ENCODE measurements at regions not wholly inside any gene's neighbourhood (a gene's known extent, or its start where the extent isn't known, plus 50 kb on each side); places are given as distances from the start of the nearest gene placed in this dataset.
"Not testable (repeated sequence)": the region's sequence is repeated elsewhere in the genome, so short reads cannot be mapped to it uniquely, and the experiment has no call there.

DNA sequence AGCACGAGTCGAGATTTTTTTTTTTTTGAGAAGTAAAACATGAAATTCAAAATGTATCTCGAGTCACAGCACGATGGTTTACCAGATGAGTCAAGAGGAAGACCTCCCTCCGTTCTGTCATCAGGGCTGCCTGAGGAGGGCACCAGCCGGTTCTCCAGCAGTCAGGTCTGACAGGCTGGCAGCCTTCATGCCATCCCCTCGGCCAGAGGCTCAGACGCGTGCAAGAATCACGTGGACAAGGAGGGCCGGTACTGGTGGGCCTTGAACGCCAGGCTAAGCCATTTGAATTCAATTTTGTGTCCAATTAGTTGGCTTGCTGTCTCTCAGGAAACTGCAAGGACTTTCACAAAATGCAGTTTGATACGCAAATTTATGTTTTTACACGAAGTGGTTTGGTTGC lies 1412.2 kb downstream of the BRD1 start:
- no peak for DNase-seq
- TF ChIP-seq, protein P1, sequence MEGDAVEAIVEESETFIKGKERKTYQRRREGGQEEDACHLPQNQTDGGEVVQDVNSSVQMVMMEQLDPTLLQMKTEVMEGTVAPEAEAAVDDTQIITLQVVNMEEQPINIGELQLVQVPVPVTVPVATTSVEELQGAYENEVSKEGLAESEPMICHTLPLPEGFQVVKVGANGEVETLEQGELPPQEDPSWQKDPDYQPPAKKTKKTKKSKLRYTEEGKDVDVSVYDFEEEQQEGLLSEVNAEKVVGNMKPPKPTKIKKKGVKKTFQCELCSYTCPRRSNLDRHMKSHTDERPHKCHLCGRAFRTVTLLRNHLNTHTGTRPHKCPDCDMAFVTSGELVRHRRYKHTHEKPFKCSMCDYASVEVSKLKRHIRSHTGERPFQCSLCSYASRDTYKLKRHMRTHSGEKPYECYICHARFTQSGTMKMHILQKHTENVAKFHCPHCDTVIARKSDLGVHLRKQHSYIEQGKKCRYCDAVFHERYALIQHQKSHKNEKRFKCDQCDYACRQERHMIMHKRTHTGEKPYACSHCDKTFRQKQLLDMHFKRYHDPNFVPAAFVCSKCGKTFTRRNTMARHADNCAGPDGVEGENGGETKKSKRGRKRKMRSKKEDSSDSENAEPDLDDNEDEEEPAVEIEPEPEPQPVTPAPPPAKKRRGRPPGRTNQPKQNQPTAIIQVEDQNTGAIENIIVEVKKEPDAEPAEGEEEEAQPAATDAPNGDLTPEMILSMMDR (IDR thresholded peaks at IDR 0.05), result no peak
- Mint-ChIP-seq H3K9me3 (peaks cover 74% of the 10 kb centered on the region), H3K4me3 (no peak overlapping the region), H3K27me3 (ENCODE audit: insufficient read depth) (peaks cover 3% of the 10 kb centered on the region; the same call in 1 of the 2 replicates), H3K36me3 (ENCODE audit: low read depth) (peaks cover 5% of the 10 kb centered on the region; the same call in 1 of the 2 replicates), H3K27ac (no peak overlapping the region), H3K4me1 (ENCODE audit: low read depth) (no peaks in the 10 kb centered on the region)

DNA sequence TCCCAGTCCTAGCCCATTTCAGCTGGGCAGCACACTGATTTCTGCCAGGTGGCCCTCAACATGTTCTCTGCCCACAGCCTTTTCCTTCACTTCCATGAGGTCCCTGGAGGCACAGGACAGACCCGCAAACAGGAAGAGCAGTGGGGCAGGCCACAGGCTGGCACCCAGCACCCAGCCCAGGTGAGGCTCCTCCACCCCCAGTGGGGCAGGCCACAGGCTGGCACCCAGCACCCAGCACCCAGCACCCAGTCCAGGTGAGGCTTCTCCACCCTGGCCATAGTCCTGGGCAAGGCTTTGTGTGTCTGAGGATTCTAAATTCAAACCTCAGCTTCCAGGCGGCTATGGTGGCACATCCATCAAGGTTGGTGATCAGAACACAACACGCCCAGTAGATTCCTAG lies 1413.0 kb downstream of the BRD1 start:
- peaks cover 66% of the 10 kb centered on the region for H3K9me3 Mint-ChIP-seq
- no peak overlapping the region for H3K27ac Mint-ChIP-seq
- DNase-seq, result no peak
- H3K27me3 Mint-ChIP-seq (ENCODE audit: insufficient read depth), result peaks cover 3% of the 10 kb centered on the region; the same call in 1 of the 2 replicates
- TF ChIP-seq, protein P1 (IDR thresholded peaks at IDR 0.05), result no peak
- H3K4me1 Mint-ChIP-seq (ENCODE audit: low read depth), result no peaks in the 10 kb centered on the region
- peaks cover 5% of the 10 kb centered on the region; the same call in 1 of the 2 replicates for H3K36me3 Mint-ChIP-seq (ENCODE audit: low read depth)
- no peak overlapping the region for H3K4me3 Mint-ChIP-seq

GRCh38 chr22:48412931-48413330 lies 1414.7 kb downstream of the BRD1 start:
- not testable (repeated sequence) for DNase-seq

GRCh38 chr22:48410536-48410935 lies 1417.1 kb downstream of the BRD1 start:
- no peaks in the 10 kb centered on the region for H3K4me1 Mint-ChIP-seq (ENCODE audit: low read depth)
- peaks cover 3% of the 10 kb centered on the region; the same call in 1 of the 2 replicates for H3K27me3 Mint-ChIP-seq (ENCODE audit: insufficient read depth)
- H3K9me3 Mint-ChIP-seq, result peaks cover 57% of the 10 kb centered on the region
- H3K4me3 Mint-ChIP-seq, result no peak overlapping the region
- no peak overlapping the region for H3K27ac Mint-ChIP-seq
- no peak for DNase-seq
- TF ChIP-seq, protein P1 (IDR thresholded peaks at IDR 0.05), result no peak
- peaks cover 5% of the 10 kb centered on the region; the same call in 1 of the 2 replicates for H3K36me3 Mint-ChIP-seq (ENCODE audit: low read depth)

More at GRCh38 chr22:48412931-48413330, 1414.7 kb downstream of the BRD1 start:
- not testable (repeated sequence) for H3K27me3 Mint-ChIP-seq (ENCODE audit: insufficient read depth); H3K4me1 Mint-ChIP-seq (ENCODE audit: low read depth); H3K36me3 Mint-ChIP-seq (ENCODE audit: low read depth); H3K4me3 Mint-ChIP-seq; H3K27ac Mint-ChIP-seq
- H3K9me3 Mint-ChIP-seq, result peaks cover 57% of the 10 kb centered on the region

DNA sequence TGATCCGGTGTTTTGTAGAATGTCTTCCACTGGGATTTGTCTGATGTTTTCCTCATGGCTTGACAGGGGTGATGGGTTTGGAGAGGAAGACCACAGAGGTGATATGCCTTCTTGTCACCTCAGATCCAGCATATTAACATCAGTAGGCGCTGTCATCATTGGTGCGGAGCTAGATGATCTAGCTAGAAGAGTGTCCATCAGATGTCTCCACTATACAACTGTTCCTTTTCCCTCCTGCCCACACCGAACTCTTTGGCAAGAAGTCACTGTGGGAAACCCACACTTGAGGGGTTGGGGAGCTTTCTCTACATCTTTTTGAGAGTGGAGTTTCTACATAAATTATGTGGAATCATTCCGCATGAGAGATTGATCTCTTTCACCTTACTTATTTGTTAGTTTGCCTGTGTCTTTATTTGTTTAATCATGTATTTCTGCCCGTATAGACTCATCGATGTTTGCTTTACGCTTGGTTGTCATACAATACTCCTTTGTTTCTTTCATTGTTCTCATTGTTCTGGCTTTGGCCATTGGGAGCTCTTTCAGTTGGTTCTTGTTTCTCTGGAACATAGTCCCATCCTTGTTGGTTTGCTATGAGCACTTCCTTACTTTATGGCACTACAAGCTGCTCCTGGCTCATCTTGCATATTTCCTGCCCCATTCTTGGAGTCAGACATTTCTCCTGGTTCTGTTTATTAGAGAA lies 1420.3 kb downstream of the BRD1 start:
- TF ChIP-seq, protein P1 (IDR thresholded peaks at IDR 0.05), result no peak
- H3K27me3 Mint-ChIP-seq (ENCODE audit: insufficient read depth), result peaks cover 3% of the 10 kb centered on the region; the same call in 1 of the 2 replicates
- 0 out of 2 replicates have a peak, but pooled peaks cover 4% of the 10 kb centered on the region for H3K36me3 Mint-ChIP-seq (ENCODE audit: low read depth)
- no peak overlapping the region for H3K27ac Mint-ChIP-seq
- H3K4me1 Mint-ChIP-seq (ENCODE audit: low read depth), result no peaks in the 10 kb centered on the region
- H3K9me3 Mint-ChIP-seq, result peaks cover 61% of the 10 kb centered on the region
- DNase-seq, result no peak
- H3K4me3 Mint-ChIP-seq, result no peak overlapping the region

- TF ChIP-seq, protein P1 (IDR thresholded peaks at IDR 0.05), result no peak
- Mint-ChIP-seq H3K36me3 (ENCODE audit: low read depth) (0 out of 2 replicates have a peak, but pooled peaks cover 4% of the 10 kb centered on the region), H3K27ac (no peak overlapping the region), H3K4me1 (ENCODE audit: low read depth) (no peaks in the 10 kb centered on the region), H3K4me3 (no peak overlapping the region), H3K27me3 (ENCODE audit: insufficient read depth) (peaks cover under 1% of the 10 kb centered on the region; the same call in 1 of the 2 replicates), H3K9me3 (peaks cover 62% of the 10 kb centered on the region)
- no peak for DNase-seq
These were observed 1421.5 kb downstream of the BRD1 start for GRCh38 chr22:48406161-48406560.
